ENCODE measurements at regions not wholly inside any gene's neighbourhood (a gene's known extent, or its start where the extent isn't known, plus 50 kb on each side); places are given as distances from the start of the nearest gene placed in this dataset.

- TF ChIP-seq ZNF214 (tag by site-specific recombination; IDR thresholded peaks at IDR 0.05; ENCODE audit: borderline replicate concordance) = no peak
- no peak for TF ChIP-seq ZNF10 (tag by site-specific recombination; IDR thresholded peaks at IDR 0.05)
Observed at GRCh38 chr14:97393244-97393643, 596.1 kb downstream of the VRK1 start (continued).

GRCh38 chr14:97395068-97395467 lies 597.9 kb downstream of the VRK1 start:
- H3K4me1 ChIP-seq (ENCODE audit: control insufficient read depth, insufficient read depth, low read length) = no peaks in the 10 kb centered on the region
- CTCF ChIA-PET = no interaction called here
- no peaks in the 10 kb centered on the region for H3K9me3 ChIP-seq (ENCODE audit: control insufficient read depth, insufficient read depth, low read depth, low read length)
- TF ChIP-seq ZNF426 (tag by site-specific recombination; IDR thresholded peaks at IDR 0.05) (no peak), ZNF664 (tag by site-specific recombination; IDR thresholded peaks at IDR 0.05) (no peak), ZNF114 (tag by site-specific recombination; IDR thresholded peaks at IDR 0.05) (no peak), ZNF555 (tag by site-specific recombination; conservative IDR thresholded peaks at IDR 0.05) (no peak), ZNF791 (tag by site-specific recombination; IDR thresholded peaks at IDR 0.05) (no peak), ZFP3 (tag by site-specific recombination; IDR thresholded peaks at IDR 0.05; ENCODE audit: low read depth) (no peak), ZNF530 (tag by site-specific recombination; IDR thresholded peaks at IDR 0.05; ENCODE audit: low read depth) (no peak), ZNF677 (tag by site-specific recombination; IDR thresholded peaks at IDR 0.05) (no peak), ZNF449 (tag by site-specific recombination; IDR thresholded peaks at IDR 0.05) (no peak), ZBTB7A (tag by site-specific recombination; IDR thresholded peaks at IDR 0.05; ENCODE audit: low read depth) (no peak), BCL6B (tag by site-specific recombination; IDR thresholded peaks at IDR 0.05) (no peak), ZSCAN4 (tag by site-specific recombination; IDR thresholded peaks at IDR 0.05) (no peak), ZFP37 (tag by site-specific recombination; IDR thresholded peaks at IDR 0.05) (no peak), HOXD13 (CRISPR knock-in tag; IDR thresholded peaks at IDR 0.05; ENCODE audit: borderline replicate concordance) (no peak), ZNF248 (tag by site-specific recombination; IDR thresholded peaks at IDR 0.05) (no peak), ZNF280C (tag by site-specific recombination; IDR thresholded peaks at IDR 0.05) (no peak), REPIN1 (tag by site-specific recombination; IDR thresholded peaks at IDR 0.05; ENCODE audit: low read depth) (no peak), PRDM2 (tag by site-specific recombination; IDR thresholded peaks at IDR 0.05; ENCODE audit: borderline replicate concordance) (no peak)
- no peak overlapping the region for H3K27ac ChIP-seq (ENCODE audit: extremely low read depth, low read depth, low read length)
- no peaks in the 10 kb centered on the region for H3K36me3 ChIP-seq (ENCODE audit: control insufficient read depth in 2 of 2, insufficient read depth in 1 of 2, low read length in 2 of 2)
- H3K4me3 ChIP-seq (ENCODE audit: low read depth, low read length) = no peak overlapping the region
- POLR2A ChIA-PET = no interaction called here
